Nephron (organoid): ENCODE measurements at regions not wholly inside any gene's neighbourhood (a gene's known extent, or its start where the extent isn't known, plus 50 kb on each side); places are given as distances from the start of the nearest gene placed in this dataset.

Source experiments
- H3K27ac Mint-ChIP-seq, 3 experiments: 2 replicates each; pipeline ENCODE4 v1.8.0; 2020; ENCODE audit warnings: mixed read lengths in 3 of 3, mild to moderate bottlenecking in 2 of 3, moderate library complexity in 1 of 3
- H3K27me3 Mint-ChIP-seq: 2 replicates; pipeline ENCODE4 v1.8.0; 2021; ENCODE audit warnings: low read depth, mild to moderate bottlenecking, moderate library complexity, mixed read lengths
- H3K36me3 Mint-ChIP-seq: 2 replicates; pipeline ENCODE4 v1.8.0; 2020; ENCODE audit warnings: low read depth, mixed read lengths
- H3K4me1 Mint-ChIP-seq: 2 replicates; pipeline ENCODE4 v1.8.0; 2020; ENCODE audit warnings: mixed read lengths
- H3K4me3 Mint-ChIP-seq, 3 experiments: 2 replicates each; pipeline ENCODE4 v1.8.0; 2020; ENCODE audit warnings: mild to moderate bottlenecking in 3 of 3, mixed read lengths in 3 of 3, moderate library complexity in 2 of 3
- H3K9me3 Mint-ChIP-seq: 2 replicates; pipeline ENCODE4 v1.8.0; 2020; ENCODE audit warnings: mixed read lengths
- TF ChIP-seq, protein P1 (sequence below), 3 experiments: fragments of 200-600 bp; sonication (generic); IDR thresholded peaks; one replicate each; pipeline ENCODE4 v1.5.0; 2021; ENCODE audit warnings: antibody characterized with exemption in 3 of 3; ENCODE audit not compliant: unreplicated experiment in 3 of 3

GRCh38 chr10:21280037-21280436 is 245.4 kb downstream of the SKIDA1 start:
- TF ChIP-seq, protein P1, sequence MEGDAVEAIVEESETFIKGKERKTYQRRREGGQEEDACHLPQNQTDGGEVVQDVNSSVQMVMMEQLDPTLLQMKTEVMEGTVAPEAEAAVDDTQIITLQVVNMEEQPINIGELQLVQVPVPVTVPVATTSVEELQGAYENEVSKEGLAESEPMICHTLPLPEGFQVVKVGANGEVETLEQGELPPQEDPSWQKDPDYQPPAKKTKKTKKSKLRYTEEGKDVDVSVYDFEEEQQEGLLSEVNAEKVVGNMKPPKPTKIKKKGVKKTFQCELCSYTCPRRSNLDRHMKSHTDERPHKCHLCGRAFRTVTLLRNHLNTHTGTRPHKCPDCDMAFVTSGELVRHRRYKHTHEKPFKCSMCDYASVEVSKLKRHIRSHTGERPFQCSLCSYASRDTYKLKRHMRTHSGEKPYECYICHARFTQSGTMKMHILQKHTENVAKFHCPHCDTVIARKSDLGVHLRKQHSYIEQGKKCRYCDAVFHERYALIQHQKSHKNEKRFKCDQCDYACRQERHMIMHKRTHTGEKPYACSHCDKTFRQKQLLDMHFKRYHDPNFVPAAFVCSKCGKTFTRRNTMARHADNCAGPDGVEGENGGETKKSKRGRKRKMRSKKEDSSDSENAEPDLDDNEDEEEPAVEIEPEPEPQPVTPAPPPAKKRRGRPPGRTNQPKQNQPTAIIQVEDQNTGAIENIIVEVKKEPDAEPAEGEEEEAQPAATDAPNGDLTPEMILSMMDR (IDR thresholded peaks at IDR 0.05; ENCODE audit: unreplicated experiment in 3 of 3) = no peak
- Mint-ChIP-seq H3K27ac (peak overlapping the region in 2 of 3 experiments; percentile 21 to 40), H3K36me3 (no peaks in the 10 kb centered on the region), H3K9me3 (peaks cover 8% of the 10 kb centered on the region), H3K27me3 (no peaks in the 10 kb centered on the region), H3K4me3 (no peak overlapping the region), H3K4me1 (peaks cover 22% of the 10 kb centered on the region)

- Mint-ChIP-seq H3K4me3 (no peak overlapping the region), H3K4me1 (peaks cover 22% of the 10 kb centered on the region), H3K9me3 (peaks cover 8% of the 10 kb centered on the region), H3K27ac (peak overlapping the region; percentile 77 to 84 (median 77)), H3K36me3 (no peaks in the 10 kb centered on the region), H3K27me3 (no peaks in the 10 kb centered on the region)
- TF ChIP-seq, protein P1 (IDR thresholded peaks at IDR 0.05; ENCODE audit: unreplicated experiment in 3 of 3) = no peak
These were observed 246.3 kb downstream of the SKIDA1 start for GRCh38 chr10:21279217-21279575.

GRCh38 chr10:21278491-21279216 is 246.8 kb downstream of the SKIDA1 start:
- Mint-ChIP-seq H3K27ac (peak overlapping the region; percentile 77 to 84 (median 77)), H3K27me3 (no peaks in the 10 kb centered on the region), H3K36me3 (no peaks in the 10 kb centered on the region), H3K4me3 (no peak overlapping the region), H3K9me3 (peaks cover 8% of the 10 kb centered on the region), H3K4me1 (peaks cover 22% of the 10 kb centered on the region)
- TF ChIP-seq, protein P1 (IDR thresholded peaks at IDR 0.05; ENCODE audit: unreplicated experiment in 3 of 3) = peak; percentile 86 to 91 (median 87)

DNA sequence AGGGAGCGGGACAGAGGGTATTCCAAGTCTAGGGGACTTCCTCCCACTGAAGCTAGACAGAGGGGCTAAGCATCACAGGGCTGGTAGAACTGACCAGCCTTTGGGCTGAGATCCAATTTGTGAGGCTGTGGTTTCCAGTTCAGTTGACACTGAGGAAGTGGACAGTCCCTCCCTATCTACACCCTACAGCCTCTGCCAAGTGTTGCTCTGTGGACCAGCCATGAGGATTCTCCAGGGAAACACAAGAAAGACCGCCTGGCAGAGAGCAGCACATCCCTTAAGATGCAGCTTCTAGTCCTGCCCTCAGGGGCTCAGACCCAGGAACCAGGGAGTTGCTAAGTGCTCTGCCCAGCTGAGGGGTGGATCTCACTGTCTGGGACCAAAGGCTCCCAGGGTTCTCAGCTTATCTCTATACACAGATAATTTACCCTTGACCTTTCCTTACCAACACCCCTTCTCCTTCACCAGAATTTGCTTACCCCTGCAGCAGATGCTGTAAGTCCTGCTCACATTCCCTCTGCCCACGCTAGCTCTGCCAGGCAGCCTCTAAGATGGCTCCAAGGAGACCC is 252.0 kb downstream of the SKIDA1 start:
- Mint-ChIP-seq H3K36me3 (no peaks in the 10 kb centered on the region), H3K9me3 (peaks cover 7% of the 10 kb centered on the region), H3K27ac (no peak overlapping the region), H3K4me1 (peaks cover 3% of the 10 kb centered on the region), H3K27me3 (no peaks in the 10 kb centered on the region), H3K4me3 (no peak overlapping the region)
- TF ChIP-seq, protein P1 (IDR thresholded peaks at IDR 0.05; ENCODE audit: unreplicated experiment in 3 of 3) = no peak

- H3K27me3 Mint-ChIP-seq = no peaks in the 10 kb centered on the region
- H3K27ac Mint-ChIP-seq = no peak overlapping the region
- H3K4me3 Mint-ChIP-seq = no peak overlapping the region
- TF ChIP-seq, protein P1 (IDR thresholded peaks at IDR 0.05; ENCODE audit: unreplicated experiment in 3 of 3) = no peak
- peaks cover 7% of the 10 kb centered on the region for H3K9me3 Mint-ChIP-seq
- no peaks in the 10 kb centered on the region for H3K36me3 Mint-ChIP-seq
- no peaks in the 10 kb centered on the region for H3K4me1 Mint-ChIP-seq
These were observed 252.7 kb downstream of the SKIDA1 start for GRCh38 chr10:21272643-21273399.
